HK-2 (cell line): ENCODE measurements at regions not wholly inside any gene's neighbourhood (a gene's known extent, or its start where the extent isn't known, plus 50 kb on each side); places are given as distances from the start of the nearest gene placed in this dataset.
"Not testable (repeated sequence)": the region's sequence is repeated elsewhere in the genome, so short reads cannot be mapped to it uniquely, and the experiment has no call there.

ENCODE experiments used
- DNase-seq: peaks from one replicate; pipeline ENCODE4 v3.0.0-alpha.2; 2018; ENCODE audit not compliant: unreplicated experiment

DNA sequence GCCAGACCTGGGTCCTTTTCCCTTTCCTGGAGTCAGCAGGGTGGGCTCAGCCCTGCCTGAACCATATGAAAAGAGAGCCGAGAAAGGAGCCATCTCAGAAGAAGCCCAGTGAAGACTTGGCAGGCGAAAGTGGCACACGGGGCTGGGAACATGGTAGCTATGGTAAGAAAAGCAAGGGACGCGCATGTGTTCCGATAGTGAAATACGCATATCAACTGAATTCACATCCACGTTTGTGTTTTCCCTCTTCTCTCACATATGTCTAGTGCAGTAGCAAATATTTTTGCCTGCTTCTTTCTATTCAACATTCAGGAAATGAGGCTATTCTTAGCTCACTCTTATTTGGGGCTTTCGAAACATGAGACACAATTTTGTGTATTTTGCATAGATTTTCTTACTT lies 54.1 kb upstream of the PEG3 start:
- no peak for DNase-seq

DNA sequence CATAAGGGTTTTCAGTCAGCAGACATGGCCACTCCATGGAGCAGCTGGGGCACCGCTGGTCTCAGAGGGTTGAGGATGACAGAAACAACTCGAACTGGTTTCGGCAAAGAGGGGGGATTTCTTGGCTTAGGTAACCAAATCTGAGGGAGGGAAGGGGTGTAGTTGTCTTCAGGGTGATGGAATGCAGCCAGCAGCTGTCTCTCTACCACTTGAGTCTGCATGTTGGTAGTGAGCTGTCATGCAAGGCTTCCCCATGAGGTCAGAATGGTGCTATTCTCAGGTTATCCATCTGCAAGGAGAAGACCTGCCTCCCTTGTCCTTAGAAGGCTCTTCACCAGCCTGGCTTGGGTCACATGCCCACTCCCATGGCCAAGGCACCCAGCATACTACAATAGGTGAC lies 55.6 kb upstream of the PEG3 start:
- DNase-seq = no peak

- no peak for DNase-seq
Observed at GRCh38 chr19:56899943-56900342, 59.4 kb upstream of the PEG3 start.

DNA sequence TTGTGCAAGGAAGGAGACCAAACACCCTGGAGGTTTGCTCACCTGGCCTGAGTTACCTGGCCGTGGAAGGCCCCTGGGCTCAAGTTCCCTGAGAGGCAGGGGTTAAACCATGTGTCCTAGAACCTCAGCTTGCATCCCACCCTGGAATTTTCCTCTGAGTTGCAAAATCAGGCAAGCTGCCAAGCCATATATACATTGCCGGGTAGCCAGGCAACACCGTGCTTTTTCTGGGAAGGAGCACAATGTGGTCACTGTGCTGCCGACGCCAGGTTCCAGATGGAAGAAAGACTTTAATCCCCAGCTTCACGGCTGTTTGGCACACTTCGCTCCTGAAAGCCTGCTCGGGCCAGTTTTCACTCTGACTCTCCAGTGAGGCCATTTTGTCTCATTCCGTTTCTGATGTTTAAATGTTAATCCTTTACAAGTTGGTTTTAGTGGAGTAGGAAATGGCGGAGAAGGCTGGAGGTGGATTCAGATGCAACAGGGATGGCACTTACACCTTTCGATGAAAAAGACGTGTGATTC lies 60.1 kb upstream of the PEG3 start:
- no peak for DNase-seq

- DNase-seq = no peak
Observed at GRCh38 chr19:56905631-56906150, 65.2 kb upstream of the PEG3 start.

DNA sequence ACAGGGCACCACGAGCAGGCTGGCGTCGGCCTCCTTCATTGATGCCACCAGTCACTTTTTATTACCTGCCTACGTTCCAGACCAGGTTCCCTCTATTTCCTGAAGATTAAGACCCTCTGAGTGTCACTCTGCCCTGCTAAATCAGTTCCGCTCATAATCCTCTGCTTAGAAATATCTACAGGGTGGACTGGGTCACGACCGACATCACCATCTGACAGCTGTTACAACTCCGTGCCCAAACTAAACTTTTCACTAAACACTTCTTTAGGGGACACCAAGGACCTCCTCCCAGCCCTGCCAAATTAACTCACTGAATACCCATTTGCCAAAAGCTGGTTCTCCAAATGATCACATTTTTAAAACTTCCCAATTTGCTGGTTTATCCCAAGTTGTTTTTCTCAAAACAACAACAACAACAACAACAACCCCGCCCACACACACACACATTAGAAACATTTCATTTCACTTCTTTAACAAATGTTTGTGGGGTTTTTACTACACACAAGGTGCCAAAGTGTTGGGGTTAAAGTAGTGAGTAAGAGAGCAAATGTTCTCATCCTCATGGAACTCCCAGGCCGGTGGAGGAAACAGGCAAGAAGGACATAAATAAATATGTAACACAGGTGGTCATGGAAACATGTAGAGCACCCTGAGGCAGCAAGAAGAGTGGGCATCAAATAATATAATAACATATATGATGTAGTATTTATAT lies 72.0 kb upstream of the PEG3 start:
- no peak for DNase-seq

DNA sequence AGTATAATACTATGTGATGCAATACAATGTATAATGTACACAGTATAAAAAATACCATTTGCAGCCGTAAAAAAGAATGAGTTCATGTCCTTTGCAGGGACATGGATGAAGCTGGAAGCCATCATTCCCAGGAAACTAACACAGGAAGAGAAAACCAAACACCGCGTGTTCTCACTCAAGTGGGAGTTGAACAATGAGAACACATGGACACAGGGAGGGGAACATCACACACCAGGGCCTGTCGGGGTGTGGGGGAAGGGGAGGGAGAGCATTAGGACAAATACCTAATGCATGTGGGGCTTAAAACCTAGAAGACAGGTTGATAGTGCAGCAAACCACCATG lies 72.6 kb upstream of the PEG3 start:
- not testable (repeated sequence) for DNase-seq

DNA sequence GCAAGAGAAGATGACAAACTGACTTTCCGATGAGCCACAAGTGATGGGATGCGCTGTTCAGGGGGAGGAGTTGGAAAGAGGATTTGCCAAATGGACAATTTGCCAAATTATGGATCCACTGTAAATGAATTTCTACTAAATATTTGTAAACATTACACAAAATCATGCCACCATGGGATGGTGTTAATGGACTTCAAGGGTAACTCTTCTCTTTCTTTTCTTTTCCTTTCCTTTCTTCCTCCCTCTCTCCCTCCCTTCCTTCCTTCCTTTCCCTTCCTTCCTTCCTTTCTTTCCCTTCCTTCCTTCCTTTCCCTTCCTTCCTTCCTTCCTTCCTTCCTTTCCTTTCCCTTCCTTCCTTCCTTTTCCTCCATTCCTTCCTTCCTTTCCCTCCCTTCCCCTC lies 76.0 kb upstream of the PEG3 start:
- DNase-seq = no peak

GRCh38 chr19:56917529-56917928 lies 77.0 kb upstream of the PEG3 start:
- no peak for DNase-seq

DNA sequence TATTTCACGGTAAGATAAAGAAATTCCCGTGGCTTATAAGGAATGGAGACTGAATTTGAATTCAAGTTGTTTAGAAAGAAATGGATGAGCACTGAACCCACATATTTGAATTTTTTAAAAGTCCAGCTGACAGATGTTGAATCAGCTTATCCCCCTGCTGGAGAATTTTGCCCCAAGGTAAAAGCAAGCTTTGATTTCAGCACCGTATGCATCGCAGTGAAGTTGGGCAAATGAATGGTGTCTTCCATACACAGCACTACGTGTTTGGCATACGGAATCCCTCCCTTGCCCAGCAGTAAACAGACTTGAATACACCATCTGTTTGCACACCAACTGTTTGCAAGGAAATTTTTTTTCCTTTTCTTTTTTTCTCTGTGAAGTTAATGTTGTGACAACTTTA lies 77.5 kb upstream of the PEG3 start:
- DNase-seq = no peak

DNA sequence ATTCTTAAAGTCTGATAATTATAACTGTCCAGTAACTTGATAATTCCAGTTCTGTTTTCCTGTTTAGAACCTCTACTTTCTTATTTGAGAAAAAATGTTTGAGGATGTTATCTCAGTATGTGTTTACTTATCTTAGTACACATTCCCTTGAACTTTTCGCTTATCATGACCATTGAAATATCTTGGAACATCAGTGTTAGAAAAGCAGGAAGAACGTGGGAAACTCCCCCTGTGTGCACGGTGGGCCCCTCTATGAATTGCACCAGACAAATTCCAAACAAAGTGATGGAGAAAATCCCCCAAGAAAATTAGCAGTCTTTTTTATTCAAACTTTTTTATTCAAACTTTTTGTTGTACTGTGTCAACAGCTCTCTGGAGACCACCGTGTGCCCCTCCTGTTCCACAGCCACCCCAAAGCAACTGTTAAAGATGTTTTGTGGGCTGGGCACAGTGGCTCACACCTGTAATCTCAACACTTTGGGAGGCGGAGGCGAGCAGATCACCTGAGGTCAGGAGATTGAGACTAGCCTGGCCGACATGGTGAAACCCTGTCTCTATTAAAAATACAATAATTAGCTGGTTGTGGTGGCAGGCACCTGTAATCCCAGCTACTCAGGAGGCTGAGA lies 78.3 kb upstream of the PEG3 start:
- DNase-seq = no peak

DNA sequence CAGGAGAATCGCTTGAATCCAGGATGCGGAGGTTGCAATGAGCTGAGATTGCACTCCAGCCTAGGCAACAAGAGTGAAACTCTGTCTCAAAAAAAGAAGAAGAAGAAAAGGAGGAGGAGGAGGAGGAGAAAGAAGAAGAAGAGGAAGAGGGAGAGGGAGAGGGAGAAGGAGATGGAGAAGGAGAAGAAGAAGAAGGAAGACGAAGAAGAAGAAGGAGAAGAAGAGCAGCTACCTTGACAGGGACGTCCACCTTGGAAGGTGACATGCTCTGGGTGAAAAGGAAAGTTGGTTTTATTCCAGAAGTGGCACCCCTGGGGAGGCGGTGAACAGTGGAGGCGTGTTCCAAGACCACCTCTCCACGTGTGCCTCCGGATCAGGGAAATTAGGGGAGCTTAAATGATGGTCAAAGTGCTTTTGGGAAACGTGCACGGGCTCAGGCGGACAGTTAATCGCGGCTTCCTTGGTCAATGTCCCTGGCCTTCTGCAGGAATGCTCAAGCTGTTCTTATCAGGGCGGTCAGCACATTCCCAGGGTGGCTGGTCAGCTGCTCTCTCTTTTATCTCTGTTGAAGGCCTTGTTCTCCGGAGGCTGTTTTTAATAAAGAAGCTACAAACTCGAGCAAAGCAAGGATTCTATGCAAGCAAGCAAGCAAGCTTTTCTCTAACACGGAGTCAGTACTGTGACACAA lies 78.9 kb upstream of the PEG3 start:
- DNase-seq = no peak

DNA sequence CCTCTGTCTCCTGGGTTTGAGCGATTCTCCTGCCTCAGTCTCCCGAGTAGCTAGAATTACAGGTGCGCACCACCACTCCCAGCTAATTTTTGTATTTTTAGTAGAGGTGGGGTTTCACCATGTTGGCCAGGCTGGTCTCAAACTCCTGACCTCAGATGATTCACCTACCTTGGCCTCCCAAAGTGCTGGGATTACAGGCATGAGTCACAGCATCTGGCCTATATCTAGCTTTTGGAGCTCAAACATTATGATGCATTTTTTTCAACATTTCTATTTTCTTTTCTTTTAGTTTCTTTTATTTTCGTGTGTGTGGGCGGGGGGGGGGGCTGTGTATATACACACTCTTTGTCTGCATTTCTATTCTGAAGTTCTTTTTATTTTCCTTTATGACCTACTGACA lies 85.6 kb upstream of the PEG3 start:
- DNase-seq = not testable (repeated sequence)

- DNase-seq = no peak
Observed at GRCh38 chr19:56927294-56927693, 86.8 kb upstream of the PEG3 start.

DNA sequence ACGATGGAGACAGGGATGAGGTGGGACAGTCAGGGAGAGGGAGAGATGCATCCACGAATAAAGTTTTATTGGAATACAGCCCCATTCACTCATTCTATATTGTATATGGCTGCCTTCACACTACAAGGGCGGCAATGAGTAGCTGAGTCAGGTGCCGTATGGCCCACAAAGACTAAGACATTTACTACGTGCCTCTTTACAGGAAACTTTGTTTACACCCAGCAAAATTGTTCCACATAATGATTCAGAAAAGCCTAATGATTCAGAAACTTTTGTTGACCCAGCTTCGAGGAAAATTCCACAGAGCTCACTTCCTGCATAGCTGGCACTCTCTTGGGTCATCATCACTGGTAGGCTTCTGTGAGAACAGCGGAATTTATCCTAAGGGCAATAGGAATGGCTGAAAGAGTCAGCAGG lies 87.3 kb upstream of the PEG3 start:
- DNase-seq = no peak

DNA sequence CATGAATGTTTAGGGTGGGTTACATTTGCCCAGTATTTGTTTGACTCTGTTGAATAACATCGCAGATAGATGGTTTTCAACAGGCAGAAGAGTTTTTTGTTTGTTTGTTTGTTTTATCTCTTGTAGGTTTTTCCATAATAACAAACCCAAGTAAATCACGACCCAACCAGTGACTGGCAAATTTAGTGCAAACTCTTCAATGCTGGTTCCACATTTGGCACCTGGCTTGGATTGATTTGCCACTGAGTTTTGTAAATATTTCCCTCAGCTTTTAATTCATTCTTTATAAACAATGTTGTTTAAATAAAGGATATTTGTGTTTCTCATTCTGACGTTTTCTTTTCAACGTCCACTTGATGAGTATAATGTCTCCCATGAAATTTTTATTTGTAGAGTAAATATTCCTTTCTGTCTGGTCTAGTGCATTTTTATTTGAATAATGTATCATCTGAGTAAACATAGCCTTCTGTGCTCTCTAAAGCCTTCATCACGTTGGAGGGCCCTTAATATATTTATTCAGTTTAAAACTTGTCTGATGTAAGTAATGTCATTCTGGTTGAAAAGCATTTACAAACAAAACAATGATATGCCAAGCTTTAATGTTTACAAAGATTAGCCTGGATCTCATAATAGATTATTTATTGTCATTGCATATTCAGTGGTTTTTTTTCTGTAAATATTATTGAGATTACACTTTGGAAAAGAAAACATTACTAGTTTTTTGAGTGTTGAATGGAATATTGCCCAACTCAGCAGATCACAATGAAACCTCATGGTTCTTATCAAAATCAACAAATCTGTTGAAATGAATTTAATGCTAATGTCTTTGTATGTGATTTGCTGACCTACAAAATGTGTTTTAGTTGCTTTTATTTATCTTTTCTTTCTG lies 90.4 kb upstream of the PEG3 start:
- no peak for DNase-seq

- no peak for DNase-seq
Observed at GRCh38 chr19:56933014-56933705, 92.6 kb upstream of the PEG3 start.

DNA sequence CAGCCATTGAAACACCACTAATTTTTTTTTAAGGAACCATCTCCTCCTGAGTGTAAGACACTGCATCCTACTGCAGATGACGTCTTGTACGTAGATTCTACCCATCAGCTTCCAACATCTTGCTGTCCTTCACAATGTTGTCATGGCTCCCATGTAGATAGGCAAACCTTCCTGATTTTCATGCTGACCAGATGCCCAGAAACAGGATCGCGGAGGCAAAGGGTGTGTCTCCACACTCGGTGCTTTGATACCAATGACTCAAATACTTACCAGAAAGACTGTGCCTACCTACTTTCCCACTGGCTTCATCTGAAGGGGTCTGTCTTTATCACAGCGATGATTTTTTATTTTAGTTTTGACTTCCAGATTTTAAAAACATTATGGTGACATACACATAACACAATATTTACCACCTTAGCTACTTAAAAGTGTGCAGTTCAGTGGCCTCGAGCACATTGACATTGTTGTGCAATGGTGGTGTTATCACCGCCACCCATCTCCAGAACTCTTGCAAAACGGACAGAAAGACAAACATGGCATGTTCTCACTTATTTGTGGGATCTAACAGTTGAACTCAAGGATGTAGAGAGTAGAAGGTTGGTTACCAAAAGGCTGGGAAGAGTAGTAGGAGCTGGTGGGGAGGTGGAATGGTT lies 94.0 kb upstream of the PEG3 start:
- DNase-seq = no peak

DNA sequence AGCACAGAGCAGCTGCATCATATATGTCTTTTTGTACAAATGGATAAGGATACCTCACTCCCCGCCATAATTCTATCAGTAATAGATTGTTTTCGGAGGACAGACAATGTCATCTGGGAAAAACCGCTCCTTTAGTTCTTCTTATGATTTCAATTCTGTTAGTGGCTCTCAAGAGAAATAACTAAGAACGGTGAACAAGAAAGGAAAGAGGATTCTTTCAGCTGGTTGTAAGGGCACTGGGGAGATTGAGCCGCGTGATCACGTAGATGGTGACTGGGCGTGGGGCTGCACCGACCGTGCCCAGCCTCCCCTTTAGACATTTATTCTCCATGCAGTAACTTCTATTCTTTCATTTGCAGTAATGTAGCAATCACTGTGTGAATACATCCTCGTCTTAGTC lies 99.4 kb upstream of the PEG3 start:
- DNase-seq = no peak

DNA sequence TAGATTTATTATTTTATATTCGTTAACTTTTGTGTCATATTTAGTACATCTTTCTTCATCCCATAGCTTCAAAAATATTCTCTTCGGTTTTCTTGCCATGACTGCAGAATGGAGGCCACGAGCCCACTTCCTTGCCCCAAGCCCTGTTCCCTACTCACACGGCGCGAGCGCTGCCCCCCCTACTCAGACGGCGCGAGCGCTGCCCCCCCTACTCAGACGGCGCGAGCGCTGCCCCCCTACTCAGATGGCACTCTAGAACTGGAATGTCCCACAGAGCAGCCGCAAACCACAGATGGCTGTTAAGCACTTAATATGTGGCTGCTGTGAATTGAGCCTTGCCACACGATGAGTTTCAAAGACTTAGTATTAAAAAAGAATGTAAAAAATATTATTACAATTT lies 102.2 kb upstream of the PEG3 start:
- DNase-seq = no peak

DNA sequence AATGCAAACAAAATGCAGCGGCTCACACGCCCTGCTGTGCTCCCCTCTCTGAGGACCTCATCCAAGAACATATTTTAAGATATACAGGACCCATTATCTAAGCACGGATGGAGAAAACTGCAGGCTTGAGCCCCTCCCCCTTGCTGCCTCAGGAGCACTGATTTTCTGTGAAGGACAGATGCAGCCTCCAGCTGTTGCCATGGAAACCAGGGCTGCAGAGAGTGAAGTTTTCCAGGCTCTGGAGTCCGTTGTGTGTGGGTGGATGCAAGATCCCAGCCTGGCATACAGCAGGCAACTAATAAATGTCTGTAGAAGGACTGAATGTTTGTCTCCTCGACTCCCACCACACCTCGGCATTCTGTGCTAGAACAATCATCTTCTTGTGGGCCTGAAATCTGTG lies 105.6 kb upstream of the PEG3 start:
- DNase-seq = no peak
